Neutrophil (primary cell): ENCODE measurements at regions not wholly inside any gene's neighbourhood (a gene's known extent, or its start where the extent isn't known, plus 50 kb on each side); places are given as distances from the start of the nearest gene placed in this dataset.

ENCODE experiments used
- H3K27ac ChIP-seq: fragments of 200-600 bp; sonication (generic); 2 replicates; pipeline ENCODE4 v1.5.1; 2016; ENCODE audit warnings: mild to moderate bottlenecking, moderate library complexity
- H3K27me3 ChIP-seq: fragments of 200-600 bp; sonication (generic); 2 replicates; pipeline ENCODE4 v1.6.0; 2016; ENCODE audit warnings: mild to moderate bottlenecking
- H3K36me3 ChIP-seq: fragments of 200-600 bp; sonication (generic); 2 replicates; pipeline ENCODE4 v1.5.1; 2017
- H3K4me1 ChIP-seq, 2 experiments: fragments of 200-600 bp in 1 of 2; sonication (generic) in 1 of 2; 1 replicate in 1 of 2; 2 replicates in 1 of 2; pipeline versions ENCODE4 v1.5.1 to v1.6.1; 2013 to 2016; ENCODE audit warnings: low read depth in 1 of 2, low read length in 1 of 2, mild to moderate bottlenecking in 1 of 2, moderate library complexity in 1 of 2; ENCODE audit not compliant: control insufficient read depth in 1 of 2, insufficient read depth in 1 of 2
- H3K4me3 ChIP-seq, 2 experiments: fragments of 200-600 bp in 1 of 2; sonication (generic) in 1 of 2; 1 replicate in 1 of 2; 2 replicates in 1 of 2; pipeline ENCODE4 v1.5.1; 2013 to 2016; ENCODE audit warnings: low read depth in 1 of 2, low read length in 1 of 2, mild to moderate bottlenecking in 1 of 2, moderate library complexity in 1 of 2
- H3K9me3 ChIP-seq: fragments of 200-600 bp; sonication (generic); 2 replicates; pipeline ENCODE4 v1.5.1; 2016
- TF ChIP-seq, protein P1 (sequence below): fragments of 200-600 bp; sonication (generic); IDR thresholded peaks from 2 replicates; pipeline ENCODE4 v1.5.1; 2016; ENCODE audit warnings: antibody characterized with exemption

GRCh38 chr1:58395355-58395754 is 151.2 kb downstream of the OMA1 start:
- no peaks in the 10 kb centered on the region for H3K27me3 ChIP-seq
- no peaks in the 10 kb centered on the region for H3K36me3 ChIP-seq
- no peak overlapping the region for H3K4me3 ChIP-seq
- no peaks in the 10 kb centered on the region for H3K9me3 ChIP-seq
- H3K4me1 ChIP-seq = peaks cover 54 to 55% of the 10 kb centered on the region in 2 experiments
- H3K27ac ChIP-seq = no peak overlapping the region
- TF ChIP-seq, protein P1, sequence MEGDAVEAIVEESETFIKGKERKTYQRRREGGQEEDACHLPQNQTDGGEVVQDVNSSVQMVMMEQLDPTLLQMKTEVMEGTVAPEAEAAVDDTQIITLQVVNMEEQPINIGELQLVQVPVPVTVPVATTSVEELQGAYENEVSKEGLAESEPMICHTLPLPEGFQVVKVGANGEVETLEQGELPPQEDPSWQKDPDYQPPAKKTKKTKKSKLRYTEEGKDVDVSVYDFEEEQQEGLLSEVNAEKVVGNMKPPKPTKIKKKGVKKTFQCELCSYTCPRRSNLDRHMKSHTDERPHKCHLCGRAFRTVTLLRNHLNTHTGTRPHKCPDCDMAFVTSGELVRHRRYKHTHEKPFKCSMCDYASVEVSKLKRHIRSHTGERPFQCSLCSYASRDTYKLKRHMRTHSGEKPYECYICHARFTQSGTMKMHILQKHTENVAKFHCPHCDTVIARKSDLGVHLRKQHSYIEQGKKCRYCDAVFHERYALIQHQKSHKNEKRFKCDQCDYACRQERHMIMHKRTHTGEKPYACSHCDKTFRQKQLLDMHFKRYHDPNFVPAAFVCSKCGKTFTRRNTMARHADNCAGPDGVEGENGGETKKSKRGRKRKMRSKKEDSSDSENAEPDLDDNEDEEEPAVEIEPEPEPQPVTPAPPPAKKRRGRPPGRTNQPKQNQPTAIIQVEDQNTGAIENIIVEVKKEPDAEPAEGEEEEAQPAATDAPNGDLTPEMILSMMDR = no peak

GRCh38 chr1:58392083-58392482 is 154.4 kb downstream of the OMA1 start:
- H3K4me3 ChIP-seq = no peak overlapping the region
- H3K36me3 ChIP-seq = no peaks in the 10 kb centered on the region
- TF ChIP-seq, protein P1 = no peak
- peaks cover 51 to 54% of the 10 kb centered on the region in 2 experiments for H3K4me1 ChIP-seq
- no peaks in the 10 kb centered on the region for H3K27me3 ChIP-seq
- no peaks in the 10 kb centered on the region for H3K9me3 ChIP-seq
- peak overlapping the region; percentile 67 for H3K27ac ChIP-seq

- Histone ChIP-seq H3K4me1 (peaks cover 51 to 53% of the 10 kb centered on the region in 2 experiments), H3K9me3 (no peaks in the 10 kb centered on the region), H3K27me3 (no peaks in the 10 kb centered on the region), H3K27ac (peak overlapping the region; percentile 67), H3K36me3 (no peaks in the 10 kb centered on the region), H3K4me3 (no peak overlapping the region)
- TF ChIP-seq, protein P1 = no peak
Observed at GRCh38 chr1:58391514-58391913, 155.0 kb downstream of the OMA1 start.

- Histone ChIP-seq H3K4me1 (peaks cover 48 to 50% of the 10 kb centered on the region in 2 experiments), H3K9me3 (no peaks in the 10 kb centered on the region), H3K4me3 (no peak overlapping the region), H3K27me3 (no peaks in the 10 kb centered on the region), H3K27ac (peak overlapping the region; percentile 67), H3K36me3 (no peaks in the 10 kb centered on the region)
- TF ChIP-seq, protein P1 = no peak
Observed at GRCh38 chr1:58391056-58391455, 155.5 kb downstream of the OMA1 start.

DNA sequence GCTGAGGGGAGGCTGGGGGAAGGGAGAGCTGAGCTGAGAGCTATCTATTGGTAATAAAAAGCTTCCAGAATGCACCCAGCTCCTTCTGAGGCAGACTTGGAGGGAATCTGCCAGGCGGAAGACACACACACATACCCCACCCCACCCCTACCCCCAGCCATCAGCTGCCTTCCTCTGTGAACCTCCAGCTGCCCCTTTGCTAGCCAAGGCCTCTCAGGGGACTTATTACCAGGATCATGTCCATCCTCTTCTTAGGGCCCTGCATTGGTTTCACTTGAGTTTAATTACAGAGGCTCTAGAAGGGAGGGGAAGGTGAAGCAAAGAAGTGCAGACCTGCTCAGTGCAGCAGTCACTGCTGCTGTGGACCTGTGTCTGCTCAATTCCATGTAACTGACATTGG is 156.4 kb downstream of the OMA1 start:
- TF ChIP-seq, protein P1 = no peak
- no peaks in the 10 kb centered on the region for H3K27me3 ChIP-seq
- H3K9me3 ChIP-seq = no peaks in the 10 kb centered on the region
- peaks cover 39 to 42% of the 10 kb centered on the region in 2 experiments for H3K4me1 ChIP-seq
- no peak overlapping the region for H3K27ac ChIP-seq
- no peak overlapping the region for H3K4me3 ChIP-seq
- no peaks in the 10 kb centered on the region for H3K36me3 ChIP-seq

GRCh38 chr1:58380345-58380744 is 166.2 kb downstream of the OMA1 start:
- Histone ChIP-seq H3K4me3 (no peak overlapping the region), H3K27me3 (peaks cover 11% of the 10 kb centered on the region), H3K36me3 (no peaks in the 10 kb centered on the region), H3K9me3 (no peaks in the 10 kb centered on the region), H3K4me1 (no peaks in the 10 kb centered on the region), H3K27ac (no peak overlapping the region)
- TF ChIP-seq, protein P1 = no peak
